MM.1S (cell line): ENCODE measurements at regions not wholly inside any gene's neighbourhood (a gene's known extent, or its start where the extent isn't known, plus 50 kb on each side); places are given as distances from the start of the nearest gene placed in this dataset.

Experiments
- DNase-seq: peaks from one replicate; pipeline ENCODE4 v3.0.0-alpha.2; 2015
- H2AFZ ChIP-seq: fragments of 300-600 bp; sonication (generic); 2 replicates; pipeline ENCODE4 v1.6.0; 2016; ENCODE audit warnings: antibody characterized with exemption, low read length
- H3F3A ChIP-seq: fragments of 300-600 bp; sonication (generic); 2 replicates; pipeline ENCODE4 v1.6.1; 2016; ENCODE audit warnings: mild to moderate bottlenecking, antibody characterized with exemption, low read length, moderate library complexity, mixed read lengths; ENCODE audit not compliant: insufficient read depth
- H3K27ac ChIP-seq: fragments of 300-600 bp; sonication (generic); 2 replicates; pipeline ENCODE4 v1.5.1; 2016; ENCODE audit warnings: mild to moderate bottlenecking, low read length
- H3K27me3 ChIP-seq: fragments of 300-600 bp; sonication (generic); replicated peaks from 2 replicates; pipeline ENCODE4 v1.6.0; 2016; ENCODE audit warnings: low read length; ENCODE audit not compliant: insufficient read depth
- H3K36me3 ChIP-seq: fragments of 300-600 bp; sonication (generic); replicated peaks from 2 replicates; pipeline ENCODE4 v1.6.1; 2016; ENCODE audit warnings: mild to moderate bottlenecking, low read length, mixed read lengths; ENCODE audit not compliant: insufficient read depth
- H3K4me1 ChIP-seq: fragments of 300-600 bp; sonication (generic); 2 replicates; pipeline ENCODE4 v1.6.1; 2016; ENCODE audit warnings: low read length, mixed read lengths
- H3K4me2 ChIP-seq: fragments of 300-600 bp; sonication (generic); 2 replicates; pipeline ENCODE4 v1.6.0; 2016; ENCODE audit warnings: low read depth, low read length
- H3K4me3 ChIP-seq: fragments of 300-600 bp; sonication (generic); 2 replicates; pipeline ENCODE4 v1.5.1; 2016; ENCODE audit warnings: low read length, mixed read lengths
- H3K79me2 ChIP-seq: fragments of 300-600 bp; sonication (generic); 2 replicates; pipeline ENCODE4 v1.6.1; 2016; ENCODE audit warnings: mixed run types, low read length, mixed read lengths
- H3K9ac ChIP-seq: fragments of 300-600 bp; sonication (generic); 2 replicates; pipeline ENCODE4 v1.6.1; 2016; ENCODE audit warnings: low read length, mixed read lengths
- H3K9me2 ChIP-seq: fragments of 300-600 bp; sonication (generic); replicated peaks from 2 replicates; pipeline ENCODE4 v1.6.1; 2016; ENCODE audit warnings: mild to moderate bottlenecking, low read length, mixed read lengths; ENCODE audit not compliant: insufficient read depth
- H3K9me3 ChIP-seq: fragments of 300-600 bp; sonication (generic); replicated peaks from 2 replicates; pipeline ENCODE4 v1.6.1; 2016; ENCODE audit warnings: mild to moderate bottlenecking, low read length, mixed read lengths; ENCODE audit not compliant: insufficient read depth
- H4K20me1 ChIP-seq: fragments of 300-600 bp; sonication (generic); 2 replicates; pipeline ENCODE4 v1.6.1; 2016; ENCODE audit warnings: mild to moderate bottlenecking, low read length, moderate library complexity, mixed read lengths; ENCODE audit not compliant: insufficient read depth
- CTCF ChIP-seq: fragments of 300-600 bp; sonication (generic); IDR thresholded peaks from 2 replicates; pipeline ENCODE4 v1.5.1; 2016; ENCODE audit warnings: antibody characterized with exemption, low read length, mixed read lengths
- EZH2 ChIP-seq: fragments of 300-600 bp; sonication (generic); optimal IDR thresholded peaks from 2 replicates; pipeline ENCODE3; 2017; ENCODE audit warnings: low read depth, mild to moderate bottlenecking, antibody characterized with exemption, low read length, mixed read lengths
- EZH2phosphoT487 ChIP-seq: fragments of 300-600 bp; sonication (generic); IDR thresholded peaks from 2 replicates; pipeline ENCODE4 v1.6.1; 2018; ENCODE audit warnings: antibody characterized with exemption, low read length

- H4K20me1 ChIP-seq, result no peaks in the 10 kb centered on the region
- H3K36me3 ChIP-seq, result no peaks in the 10 kb centered on the region
- no peak for DNase-seq
- H2AFZ ChIP-seq, result no peak overlapping the region
- no peaks in the 10 kb centered on the region for H3K27me3 ChIP-seq
- H3K79me2 ChIP-seq, result no peaks in the 10 kb centered on the region
- H3F3A ChIP-seq, result no peaks in the 10 kb centered on the region
- H3K27ac ChIP-seq, result no peak overlapping the region
- no peak overlapping the region for H3K4me3 ChIP-seq
- no peaks in the 10 kb centered on the region for H3K4me1 ChIP-seq
- H3K4me2 ChIP-seq, result no peak overlapping the region
- no peak for TF ChIP-seq EZH2
- no peak for TF ChIP-seq CTCF
- TF ChIP-seq EZH2phosphoT487, result no peak
- no peak overlapping the region for H3K9ac ChIP-seq
- no peaks in the 10 kb centered on the region for H3K9me3 ChIP-seq
- no peaks in the 10 kb centered on the region for H3K9me2 ChIP-seq
Measured at GRCh38 chr7:41122256-41122987, 580.5 kb downstream of the INHBA start.

- Histone ChIP-seq H3K27me3 (no peaks in the 10 kb centered on the region), H3K4me1 (no peaks in the 10 kb centered on the region), H3K9me2 (no peaks in the 10 kb centered on the region), H3K9ac (no peak overlapping the region), H3K4me3 (no peak overlapping the region), H2AFZ (no peak overlapping the region), H3K27ac (no peak overlapping the region), H3K9me3 (no peaks in the 10 kb centered on the region), H3F3A (no peaks in the 10 kb centered on the region), H3K79me2 (no peaks in the 10 kb centered on the region), H3K4me2 (no peak overlapping the region), H4K20me1 (no peaks in the 10 kb centered on the region), H3K36me3 (no peaks in the 10 kb centered on the region)
- TF ChIP-seq EZH2phosphoT487, result no peak
- DNase-seq, result no peak
Measured at GRCh38 chr7:41121228-41121627, 581.7 kb downstream of the INHBA start.

GRCh38 chr7:41118486-41118885 lies 584.4 kb downstream of the INHBA start:
- H3K27ac ChIP-seq, result no peak overlapping the region
- no peak overlapping the region for H3K4me2 ChIP-seq
- TF ChIP-seq EZH2 (no peak), EZH2phosphoT487 (no peak), CTCF (no peak)

GRCh38 chr7:41117431-41117830 lies 585.5 kb downstream of the INHBA start:
- Histone ChIP-seq H3K9me3 (no peaks in the 10 kb centered on the region), H3K4me2 (no peak overlapping the region), H3K4me1 (no peaks in the 10 kb centered on the region), H4K20me1 (no peaks in the 10 kb centered on the region), H3K36me3 (no peaks in the 10 kb centered on the region), H3K27me3 (no peaks in the 10 kb centered on the region), H2AFZ (no peak overlapping the region), H3F3A (no peaks in the 10 kb centered on the region), H3K4me3 (no peak overlapping the region), H3K79me2 (no peaks in the 10 kb centered on the region), H3K27ac (no peak overlapping the region), H3K9ac (no peak overlapping the region), H3K9me2 (no peaks in the 10 kb centered on the region)
- TF ChIP-seq CTCF (no peak), EZH2 (no peak), EZH2phosphoT487 (no peak)
- no peak for DNase-seq

More at GRCh38 chr7:41118486-41118885, 584.4 kb downstream of the INHBA start:
- no peaks in the 10 kb centered on the region for H3K9me3 ChIP-seq
- H3K9me2 ChIP-seq, result no peaks in the 10 kb centered on the region
- no peak overlapping the region for H2AFZ ChIP-seq
- no peak overlapping the region for H3K9ac ChIP-seq
- H3F3A ChIP-seq, result no peaks in the 10 kb centered on the region
- no peaks in the 10 kb centered on the region for H3K27me3 ChIP-seq
- H3K36me3 ChIP-seq, result no peaks in the 10 kb centered on the region
- H3K4me3 ChIP-seq, result no peak overlapping the region
- DNase-seq, result no peak
- H4K20me1 ChIP-seq, result no peaks in the 10 kb centered on the region
- H3K4me1 ChIP-seq, result no peaks in the 10 kb centered on the region
- no peaks in the 10 kb centered on the region for H3K79me2 ChIP-seq
